ENCODE measurements at regions not wholly inside any gene's neighbourhood (a gene's known extent, or its start where the extent isn't known, plus 50 kb on each side); places are given as distances from the start of the nearest gene placed in this dataset.

GRCh38 chr5:4098226-4098625 lies 502.6 kb downstream of the IRX1 start:
- no peak for TF ChIP-seq CREB1 (CRISPR knock-in tag; IDR thresholded peaks at IDR 0.05; ENCODE audit: low read depth)
- TF ChIP-seq CTCF (conservative IDR thresholded peaks at IDR 0.05; ENCODE audit: low read depth in 2 of 2): no peak
- TF ChIP-seq EZH2phosphoT487 (IDR thresholded peaks at IDR 0.05; ENCODE audit: unreplicated experiment): no peak
- no peak for TF ChIP-seq EZH2 (IDR thresholded peaks at IDR 0.05; ENCODE audit: low read depth, unreplicated experiment)
- TF ChIP-seq JUNB (IDR thresholded peaks at IDR 0.05; ENCODE audit: unreplicated experiment): no peak
- TF ChIP-seq POLR2AphosphoS5 (IDR thresholded peaks at IDR 0.05; ENCODE audit: low read depth): no peak
- no peak for TF ChIP-seq REST (IDR thresholded peaks at IDR 0.05; ENCODE audit: unreplicated experiment)
- TF ChIP-seq ETS1 (IDR thresholded peaks at IDR 0.05): no peak
- no peak for TF ChIP-seq ZNF462 (CRISPR knock-in tag; IDR thresholded peaks at IDR 0.05)
- TF ChIP-seq ZNF114 (CRISPR knock-in tag; IDR thresholded peaks at IDR 0.05): no peak
- TF ChIP-seq ZNF331 (CRISPR knock-in tag; IDR thresholded peaks at IDR 0.05; ENCODE audit: low read depth): no peak
- no peak for TF ChIP-seq STAT1 (IDR thresholded peaks at IDR 0.05; ENCODE audit: unreplicated experiment)
- TF ChIP-seq NANOG (IDR thresholded peaks at IDR 0.05; ENCODE audit: borderline replicate concordance): no peak

Measured in GM23338 (cell line).